C4-2B (cell line): ENCODE measurements at regions not wholly inside any gene's neighbourhood (a gene's known extent, or its start where the extent isn't known, plus 50 kb on each side); places are given as distances from the start of the nearest gene placed in this dataset.
"Not testable (repeated sequence)": the region's sequence is repeated elsewhere in the genome, so short reads cannot be mapped to it uniquely, and the experiment has no call there.

Experiments used
- H3K27ac ChIP-seq: fragments of 450-650 bp; 2 replicates; pipeline ENCODE4 v1.5.1; 2017
- CTCF ChIP-seq: fragments of 450-650 bp; conservative IDR thresholded peaks from 2 replicates; pipeline ENCODE4 v1.5.1; 2017; ENCODE audit warnings: mild to moderate bottlenecking
- ZFX ChIP-seq: fragments of 450-650 bp; IDR thresholded peaks from 2 replicates; pipeline ENCODE4 v1.6.1; 2017

GRCh38 chr10:70984986-70985722 lies 96.8 kb upstream of the PCBD1 start:
- TF ChIP-seq ZFX = no peak
- no peak for TF ChIP-seq CTCF
- no peak overlapping the region for H3K27ac ChIP-seq

- no peak overlapping the region for H3K27ac ChIP-seq
- no peak for TF ChIP-seq CTCF
- TF ChIP-seq ZFX = no peak
Measured at GRCh38 chr10:70985824-70986622, 97.7 kb upstream of the PCBD1 start.

DNA sequence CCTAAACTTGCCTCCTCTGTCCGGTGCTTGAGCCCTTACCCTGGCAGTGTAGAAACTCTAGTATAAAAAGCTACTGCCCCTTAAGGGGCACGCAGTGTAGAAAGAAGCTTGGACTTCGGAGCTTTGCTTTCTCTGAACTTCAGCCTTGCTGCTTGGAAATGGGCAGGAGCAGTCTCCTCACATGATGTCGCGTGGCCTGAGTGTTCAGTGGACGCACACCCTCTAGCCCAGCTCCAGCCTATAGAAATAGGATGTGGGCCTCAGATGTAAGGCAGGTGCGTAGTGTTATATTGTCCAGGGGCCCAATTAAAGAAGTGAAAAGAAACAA lies 98.2 kb upstream of the PCBD1 start:
- H3K27ac ChIP-seq = no peak overlapping the region
- TF ChIP-seq CTCF (no peak), ZFX (no peak)

- H3K27ac ChIP-seq = no peak overlapping the region
- no peak for TF ChIP-seq ZFX
- no peak for TF ChIP-seq CTCF
Measured at GRCh38 chr10:70987396-70988130, 99.2 kb upstream of the PCBD1 start.

DNA sequence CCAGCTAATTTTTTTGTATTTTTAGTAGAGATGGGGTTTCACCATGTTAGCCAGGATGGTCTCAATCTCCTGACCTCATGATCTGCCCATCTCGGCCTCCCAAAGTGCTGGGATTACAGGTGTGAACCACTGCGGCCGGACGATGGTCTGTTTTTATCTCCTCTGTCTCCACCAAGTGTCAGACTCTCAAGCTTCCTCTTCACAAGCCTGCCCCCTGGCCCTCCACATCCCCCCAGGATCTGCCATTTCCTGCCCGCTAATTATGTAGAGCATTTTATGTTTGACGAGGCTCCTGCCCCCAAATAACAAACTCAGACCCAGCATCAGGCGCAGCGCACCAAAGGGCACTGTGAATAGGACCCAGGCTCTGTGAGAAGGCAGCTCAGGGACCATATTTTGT lies 101.8 kb upstream of the PCBD1 start:
- H3K27ac ChIP-seq = not testable (repeated sequence)

GRCh38 chr10:70990681-70991080 lies 102.3 kb upstream of the PCBD1 start:
- no peak for TF ChIP-seq CTCF
- TF ChIP-seq ZFX = no peak

DNA sequence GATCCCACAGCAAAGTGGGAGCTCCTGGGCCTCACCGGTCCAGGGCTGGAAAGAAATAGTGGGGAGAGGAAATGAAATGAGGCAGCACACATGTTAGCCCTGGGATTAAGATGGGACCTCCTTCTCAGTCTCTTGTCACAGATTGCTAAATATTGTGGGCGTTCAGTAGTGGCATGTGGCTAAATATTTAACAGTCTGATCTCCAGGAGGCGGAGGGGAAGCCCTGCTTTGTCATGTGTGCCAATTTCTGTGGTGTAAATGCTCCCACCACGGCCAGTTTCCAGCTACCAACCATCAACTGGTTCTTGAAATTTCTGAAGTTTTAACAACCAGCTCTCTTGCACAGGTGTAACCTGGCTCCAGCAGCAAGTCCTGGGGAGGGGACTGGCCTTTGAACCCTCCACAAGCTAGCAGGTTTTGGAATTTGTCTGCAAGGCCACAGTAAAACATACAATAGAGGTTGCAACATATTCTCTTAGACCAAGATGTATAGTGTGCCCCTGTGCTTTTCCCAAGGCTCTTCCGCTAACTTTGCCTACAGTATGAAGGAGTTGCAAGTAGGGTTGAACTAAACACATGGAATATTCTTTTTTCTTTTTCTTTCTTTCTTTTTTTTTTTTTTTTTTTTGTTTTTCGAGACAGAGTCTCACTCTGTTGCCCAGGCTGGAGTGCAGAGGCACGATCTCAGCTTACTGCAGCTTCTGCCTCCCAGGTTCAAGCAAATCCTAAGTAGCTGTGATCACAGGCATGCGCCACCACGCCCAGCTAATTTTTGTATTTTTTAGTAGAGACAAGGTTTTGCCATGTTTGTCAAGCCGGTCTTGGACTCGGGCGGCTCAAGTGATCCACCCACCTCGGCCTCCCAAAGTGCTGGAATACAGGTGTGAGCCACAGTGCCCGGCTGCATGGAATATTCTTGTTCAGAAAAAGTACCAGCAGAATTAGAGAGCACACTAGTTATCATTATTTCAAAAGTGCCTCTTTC lies 103.1 kb upstream of the PCBD1 start:
- TF ChIP-seq CTCF = no peak
- no peak for TF ChIP-seq ZFX
- no peak overlapping the region for H3K27ac ChIP-seq

More at GRCh38 chr10:70990681-70991080, 102.3 kb upstream of the PCBD1 start:
- no peak overlapping the region for H3K27ac ChIP-seq
